Endodermal cell (in vitro differentiated cells): ENCODE measurements at regions not wholly inside any gene's neighbourhood (a gene's known extent, or its start where the extent isn't known, plus 50 kb on each side); places are given as distances from the start of the nearest gene placed in this dataset.
A peak's percentile ranks its signal among the peaks of the same experiment; 100 is the strongest.

Experiments used
- DNase-seq: peaks from one replicate; pipeline ENCODE4 v3.0.0-alpha.2; 2017
- H3K27ac ChIP-seq: 2 replicates; pipeline ENCODE4 v1.5.1; 2013; ENCODE audit warnings: mild to moderate bottlenecking, low read depth, low read length, moderate library complexity
- H3K27me3 ChIP-seq: 2 replicates; pipeline ENCODE4 v1.6.1; 2013; ENCODE audit warnings: mild to moderate bottlenecking, low read length, moderate library complexity; ENCODE audit not compliant: insufficient read depth, control insufficient read depth, poor library complexity, severe bottlenecking
- H3K36me3 ChIP-seq: 2 replicates; pipeline ENCODE4 v1.7.0; 2013; ENCODE audit warnings: mild to moderate bottlenecking, low read length, moderate library complexity; ENCODE audit not compliant: control insufficient read depth, insufficient read depth
- H3K4me1 ChIP-seq: one replicate; pipeline ENCODE4 v1.7.0; 2013; ENCODE audit warnings: low read length; ENCODE audit not compliant: control insufficient read depth, insufficient read depth
- H3K4me3 ChIP-seq: 2 replicates; pipeline ENCODE4 v1.5.1; 2013; ENCODE audit warnings: mild to moderate bottlenecking, low read length, moderate library complexity
- H3K9ac ChIP-seq: 2 replicates; pipeline ENCODE4 v1.6.1; 2013; ENCODE audit warnings: mild to moderate bottlenecking, low read length, moderate library complexity; ENCODE audit not compliant: poor library complexity, severe bottlenecking; ENCODE audit errors: extremely low read depth
- H3K9me3 ChIP-seq: 2 replicates; pipeline ENCODE4 v1.6.1; 2013; ENCODE audit warnings: mild to moderate bottlenecking, low read length, moderate library complexity; ENCODE audit not compliant: control insufficient read depth
- H3K27ac Mint-ChIP-seq: 2 replicates; pipeline ENCODE4 v1.8.0; 2020; ENCODE audit warnings: mixed read lengths
- H3K27me3 Mint-ChIP-seq: 2 replicates; pipeline ENCODE4 v1.8.0; 2021; ENCODE audit warnings: mild to moderate bottlenecking, mixed read lengths; ENCODE audit not compliant: insufficient read depth
- H3K36me3 Mint-ChIP-seq: 2 replicates; pipeline ENCODE4 v1.8.0; 2020; ENCODE audit warnings: low read depth, mixed read lengths
- H3K4me1 Mint-ChIP-seq: 2 replicates; pipeline ENCODE4 v1.8.0; 2020; ENCODE audit warnings: mixed read lengths
- H3K4me3 Mint-ChIP-seq: 2 replicates; pipeline ENCODE4 v1.8.0; 2020; ENCODE audit warnings: mild to moderate bottlenecking, moderate library complexity, mixed read lengths
- H3K9me3 Mint-ChIP-seq: 2 replicates; pipeline ENCODE4 v1.8.0; 2020; ENCODE audit warnings: mild to moderate bottlenecking, mixed read lengths
- CTCF ChIP-seq: fragments of 200-600 bp; sonication (generic); conservative IDR thresholded peaks from 2 replicates; pipeline ENCODE4 v1.5.0; 2021; ENCODE audit warnings: antibody characterized with exemption, mild to moderate bottlenecking
- WGBS, 2 experiments: methylation state at CpG; one replicate each; pipeline versions ENCODE4 v1.1.5 to v1.1.7; 2013; ENCODE audit warnings: missing lambda C conversion rate in 2 of 2, mixed read lengths in 1 of 2; ENCODE audit not compliant: insufficient coverage in 1 of 2, insufficient read length in 1 of 2; 5-methylcytosine and 5-hydroxymethylcytosine counted together

- H3K36me3 Mint-ChIP-seq = no peaks in the 10 kb centered on the region
- Histone ChIP-seq H3K36me3 (no peaks in the 10 kb centered on the region), H3K4me3 (no peak overlapping the region), H3K27ac (no peak overlapping the region), H3K9ac (no peak overlapping the region), H3K4me1 (peaks cover 4% of the 10 kb centered on the region), H3K27me3 (no peaks in the 10 kb centered on the region), H3K9me3 (peaks cover 4% of the 10 kb centered on the region)
- 89 to 90% methylated on average over 7 of the region's 7 CpGs for WGBS, 2 experiments
- peaks cover 3% of the 10 kb centered on the region for H3K9me3 Mint-ChIP-seq
- DNase-seq = no peak
- H3K27ac Mint-ChIP-seq = no peak overlapping the region
- TF ChIP-seq CTCF = no peak
- H3K4me3 Mint-ChIP-seq = no peak overlapping the region
- peaks cover 39% of the 10 kb centered on the region for H3K4me1 Mint-ChIP-seq
- H3K27me3 Mint-ChIP-seq = no peaks in the 10 kb centered on the region
Observed at GRCh38 chr5:109989161-109989560, 299.4 kb downstream of the MAN2A1 start.

GRCh38 chr5:109989994-109990722, 300.4 kb downstream of the MAN2A1 start:
- DNase-seq = no peak
- 97 to 100% methylated on average over 1 to 4 of the region's 4 CpGs for WGBS, 2 experiments
- Histone ChIP-seq H3K9ac (no peak overlapping the region), H3K4me1 (peaks cover 6% of the 10 kb centered on the region), H3K36me3 (no peaks in the 10 kb centered on the region), H3K27me3 (no peaks in the 10 kb centered on the region), H3K9me3 (peaks cover 4% of the 10 kb centered on the region), H3K4me3 (peak overlapping the region; percentile 33), H3K27ac (no peak overlapping the region)
- Mint-ChIP-seq H3K4me1 (peaks cover 37% of the 10 kb centered on the region), H3K27ac (no peak overlapping the region), H3K36me3 (no peaks in the 10 kb centered on the region), H3K9me3 (no peaks in the 10 kb centered on the region), H3K27me3 (peaks cover 4% of the 10 kb centered on the region), H3K4me3 (no peak overlapping the region)
- no peak for TF ChIP-seq CTCF

GRCh38 chr5:109990723-109991359, 301.1 kb downstream of the MAN2A1 start:
- H3K4me3 Mint-ChIP-seq = no peak overlapping the region

More at GRCh38 chr5:109990723-109991359, 301.1 kb downstream of the MAN2A1 start:
- H3K4me1 ChIP-seq = peaks cover 10% of the 10 kb centered on the region
- peaks cover 4% of the 10 kb centered on the region for H3K9me3 ChIP-seq
- no peaks in the 10 kb centered on the region for H3K36me3 ChIP-seq
- no peaks in the 10 kb centered on the region for H3K36me3 Mint-ChIP-seq
- H3K9ac ChIP-seq = no peak overlapping the region
- H3K4me1 Mint-ChIP-seq = peaks cover 34% of the 10 kb centered on the region
- H3K27me3 Mint-ChIP-seq = peaks cover 7% of the 10 kb centered on the region
- no peak overlapping the region for H3K27ac ChIP-seq
- H3K9me3 Mint-ChIP-seq = no peaks in the 10 kb centered on the region
- no peak overlapping the region for H3K27ac Mint-ChIP-seq
- 81 to 100% methylated on average over 1 of the region's 2 CpGs for WGBS, 2 experiments
- no peak for TF ChIP-seq CTCF
- no peak overlapping the region for H3K4me3 ChIP-seq
- no peak for DNase-seq
- no peaks in the 10 kb centered on the region for H3K27me3 ChIP-seq
